Gastroesophageal sphincter (tissue), 4 donors: ENCODE measurements at regions not wholly inside any gene's neighbourhood (a gene's known extent, or its start where the extent isn't known, plus 50 kb on each side); places are given as distances from the start of the nearest gene placed in this dataset.

Experiments
- ATAC-seq: fragments of 150-250 bp; one replicate; pipeline ENCODE4 v1.9.1; 2016; ENCODE audit warnings: mild to moderate bottlenecking, moderate library complexity
- H3K27ac ChIP-seq, 4 donors: fragments of 200-600 bp; sonication (generic) in 3 of 4; 1 replicate in 3 of 4; 2 replicates in 1 of 4; pipeline ENCODE4 v1.5.1; 2016 to 2019
- H3K27me3 ChIP-seq: fragments of 200-600 bp; sonication (generic); one replicate; pipeline ENCODE4 v1.5.1; 2019
- H3K36me3 ChIP-seq, 2 donors: fragments of 200-600 bp; sonication (generic); one replicate each; pipeline ENCODE4 v1.5.1; 2019; ENCODE audit warnings: control low read depth in 1 of 2
- H3K4me1 ChIP-seq, 3 donors: fragments of 200-600 bp; sonication (generic); 1 replicate in 2 of 3; 2 replicates in 1 of 3; pipeline ENCODE4 v1.5.1; 2016 to 2019; ENCODE audit warnings: control low read depth in 2 of 3
- H3K4me3 ChIP-seq, 2 donors: fragments of 200-600 bp; sonication (generic); one replicate each; pipeline ENCODE4 v1.5.1; 2019; ENCODE audit warnings: mild to moderate bottlenecking in 1 of 2, moderate library complexity in 1 of 2
- H3K9me3 ChIP-seq, 3 donors: fragments of 200-600 bp; sonication (generic); one replicate each; pipeline ENCODE4 v1.5.1; 2017 to 2019; ENCODE audit warnings: control low read depth in 2 of 3
- EP300 ChIP-seq: sonication (generic); formaldehyde crosslinking; IDR thresholded peaks from one replicate; pipeline ENCODE4 v1.6.1; 2017; ENCODE audit warnings: antibody characterized with exemption, mild to moderate bottlenecking
- POLR2A ChIP-seq, 2 donors: fragments of 450-650 bp; IDR thresholded peaks; one replicate each; pipeline ENCODE4 v1.6.1; 2017; ENCODE audit warnings: antibody characterized with exemption in 2 of 2, mild to moderate bottlenecking in 2 of 2, moderate library complexity in 1 of 2
- POLR2AphosphoS5 ChIP-seq: sonication (generic); formaldehyde crosslinking; IDR thresholded peaks from one replicate; pipeline ENCODE4 v1.6.1; 2017; ENCODE audit warnings: antibody characterized with exemption
- WGBS, 2 donors: methylation state at CpG; one replicate each; pipeline ENCODE4 v1.1.5; 2018; ENCODE audit warnings: low coverage in 1 of 2; 5-methylcytosine and 5-hydroxymethylcytosine counted together
- TF ChIP-seq, protein P1 (sequence below), 4 experiments: fragments of 200-600 bp in 2 of 4; fragments of 450-650 bp in 2 of 4; sonication (generic) in 1 of 4; IDR thresholded peaks; one replicate each; pipeline ENCODE4 v1.5.1; 2017 to 2019; ENCODE audit warnings: antibody characterized with exemption in 4 of 4, mild to moderate bottlenecking in 2 of 4, moderate library complexity in 2 of 4

DNA sequence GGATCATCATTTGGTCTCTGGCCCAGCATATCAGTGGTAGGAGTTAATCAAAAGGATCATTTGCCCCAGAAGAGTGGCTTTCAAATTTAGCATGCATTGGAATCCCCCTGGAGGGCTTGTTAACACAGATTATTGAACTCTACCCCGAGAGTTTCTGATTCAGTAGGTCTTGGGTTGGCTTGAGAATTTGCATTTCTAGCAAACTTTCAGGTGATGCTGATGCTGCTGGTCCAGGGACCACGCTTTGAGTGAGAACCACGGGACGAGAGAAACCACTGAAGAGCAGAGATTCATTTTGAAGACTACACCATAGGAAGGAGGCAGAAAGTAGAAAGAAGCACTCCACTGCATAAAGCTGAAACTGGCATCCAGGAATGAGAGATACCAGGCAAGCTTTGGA is 81.3 kb upstream of the DUSP10 start:
- Histone ChIP-seq H3K4me1 (no peaks in the 10 kb centered on the region), H3K27me3 (no peaks in the 10 kb centered on the region), H3K4me3 (no peak overlapping the region), H3K27ac (no peak overlapping the region), H3K36me3 (no peaks in the 10 kb centered on the region), H3K9me3 (no peaks in the 10 kb centered on the region)
- ATAC-seq, result no peak
- WGBS, 2 donors, result 80 to 92% methylated on average over 4 of the region's 4 CpGs
- TF ChIP-seq EP300 (no peak), POLR2AphosphoS5 (no peak)
- TF ChIP-seq, protein P1, sequence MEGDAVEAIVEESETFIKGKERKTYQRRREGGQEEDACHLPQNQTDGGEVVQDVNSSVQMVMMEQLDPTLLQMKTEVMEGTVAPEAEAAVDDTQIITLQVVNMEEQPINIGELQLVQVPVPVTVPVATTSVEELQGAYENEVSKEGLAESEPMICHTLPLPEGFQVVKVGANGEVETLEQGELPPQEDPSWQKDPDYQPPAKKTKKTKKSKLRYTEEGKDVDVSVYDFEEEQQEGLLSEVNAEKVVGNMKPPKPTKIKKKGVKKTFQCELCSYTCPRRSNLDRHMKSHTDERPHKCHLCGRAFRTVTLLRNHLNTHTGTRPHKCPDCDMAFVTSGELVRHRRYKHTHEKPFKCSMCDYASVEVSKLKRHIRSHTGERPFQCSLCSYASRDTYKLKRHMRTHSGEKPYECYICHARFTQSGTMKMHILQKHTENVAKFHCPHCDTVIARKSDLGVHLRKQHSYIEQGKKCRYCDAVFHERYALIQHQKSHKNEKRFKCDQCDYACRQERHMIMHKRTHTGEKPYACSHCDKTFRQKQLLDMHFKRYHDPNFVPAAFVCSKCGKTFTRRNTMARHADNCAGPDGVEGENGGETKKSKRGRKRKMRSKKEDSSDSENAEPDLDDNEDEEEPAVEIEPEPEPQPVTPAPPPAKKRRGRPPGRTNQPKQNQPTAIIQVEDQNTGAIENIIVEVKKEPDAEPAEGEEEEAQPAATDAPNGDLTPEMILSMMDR (IDR thresholded peaks at IDR 0.05), result no peak

DNA sequence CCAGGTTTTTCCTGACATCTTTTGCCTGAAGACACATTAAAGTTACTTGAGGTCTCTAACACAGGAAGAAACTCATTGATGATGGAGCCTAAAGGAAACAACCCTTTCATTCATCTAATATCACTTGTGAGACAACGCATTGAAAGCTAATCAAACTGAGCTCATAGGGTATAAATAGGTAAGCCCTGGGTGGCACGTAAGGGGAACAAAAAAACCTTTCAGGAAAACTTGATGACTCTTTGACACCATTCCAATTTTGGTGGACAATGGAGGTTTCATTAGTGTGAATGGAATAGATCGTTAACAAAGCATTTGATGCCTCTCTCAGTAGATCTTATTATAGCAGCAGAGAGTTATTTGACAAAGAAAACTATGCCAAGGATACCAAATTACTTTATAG is 80.7 kb upstream of the DUSP10 start:
- ATAC-seq, result no peak
- H3K36me3 ChIP-seq, result no peaks in the 10 kb centered on the region
- H3K4me3 ChIP-seq, result no peak overlapping the region
- H3K27me3 ChIP-seq, result no peaks in the 10 kb centered on the region
- H3K4me1 ChIP-seq, result no peaks in the 10 kb centered on the region
- WGBS, 2 donors, result 51 to 78% methylated on average over 3 of the region's 3 CpGs
- no peaks in the 10 kb centered on the region for H3K9me3 ChIP-seq
- no peak for TF ChIP-seq POLR2A (IDR thresholded peaks at IDR 0.05)
- TF ChIP-seq EP300, result no peak
- TF ChIP-seq, protein P1 (IDR thresholded peaks at IDR 0.05), result no peak
- no peak for TF ChIP-seq POLR2AphosphoS5
- no peak overlapping the region for H3K27ac ChIP-seq

DNA sequence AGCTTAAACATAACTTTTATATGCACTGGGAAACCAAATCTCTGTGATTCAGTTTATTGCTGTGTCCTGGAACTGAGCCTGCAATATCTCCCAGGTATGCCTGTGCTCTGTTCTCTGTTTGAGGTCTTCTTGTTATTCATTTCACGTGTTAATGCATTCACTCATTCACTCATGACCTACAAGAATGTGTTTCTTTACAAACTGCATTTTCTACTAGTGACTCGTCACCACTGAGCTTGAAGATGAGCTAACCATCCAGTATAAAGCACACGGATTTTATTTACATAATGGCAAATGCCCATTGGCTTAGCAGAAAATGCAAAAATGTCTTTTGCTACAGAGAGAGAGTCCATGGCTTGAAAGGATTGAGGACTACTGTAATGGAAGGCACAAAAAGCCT is 75.0 kb upstream of the DUSP10 start:
- Histone ChIP-seq H3K9me3 (no peaks in the 10 kb centered on the region), H3K27ac (no peak overlapping the region), H3K4me1 (no peaks in the 10 kb centered on the region), H3K4me3 (no peak overlapping the region), H3K27me3 (no peaks in the 10 kb centered on the region), H3K36me3 (no peaks in the 10 kb centered on the region)
- TF ChIP-seq POLR2A (IDR thresholded peaks at IDR 0.05) (no peak), POLR2AphosphoS5 (no peak), EP300 (no peak)
- TF ChIP-seq, protein P1 (IDR thresholded peaks at IDR 0.05), result no peak
- ATAC-seq, result no peak
- WGBS, 2 donors, result 35 to 47% methylated on average over 3 of the region's 3 CpGs

DNA sequence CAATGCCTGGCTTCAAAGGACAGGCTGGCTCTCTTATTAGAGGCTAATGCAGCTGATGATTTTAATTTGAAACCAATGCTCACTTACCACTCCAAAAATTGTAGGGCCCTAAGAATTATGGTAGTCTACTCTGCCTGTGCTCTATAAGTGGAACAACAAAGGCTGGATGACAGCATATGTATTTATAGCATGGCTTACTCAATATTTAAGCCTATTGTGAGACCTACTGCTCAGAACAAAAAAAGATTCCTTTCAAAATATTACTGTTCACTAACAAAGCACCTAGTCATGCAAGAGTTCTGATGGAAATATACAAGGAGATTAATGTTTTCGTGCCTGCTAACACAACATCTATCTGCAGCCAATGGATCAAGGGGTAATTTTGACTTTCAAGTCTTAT is 73.8 kb upstream of the DUSP10 start:
- WGBS, 2 donors, result 63% methylated on average over 1 of the region's 1 CpG; no CpG with 5 or more reads in 1 of the 2 donors
- Histone ChIP-seq H3K36me3 (no peaks in the 10 kb centered on the region), H3K27ac (no peak overlapping the region), H3K9me3 (no peaks in the 10 kb centered on the region), H3K4me1 (no peaks in the 10 kb centered on the region), H3K27me3 (no peaks in the 10 kb centered on the region), H3K4me3 (no peak overlapping the region)
- no peak for ATAC-seq
- TF ChIP-seq, protein P1 (IDR thresholded peaks at IDR 0.05), result no peak
- TF ChIP-seq EP300 (no peak), POLR2A (IDR thresholded peaks at IDR 0.05) (no peak), POLR2AphosphoS5 (no peak)

DNA sequence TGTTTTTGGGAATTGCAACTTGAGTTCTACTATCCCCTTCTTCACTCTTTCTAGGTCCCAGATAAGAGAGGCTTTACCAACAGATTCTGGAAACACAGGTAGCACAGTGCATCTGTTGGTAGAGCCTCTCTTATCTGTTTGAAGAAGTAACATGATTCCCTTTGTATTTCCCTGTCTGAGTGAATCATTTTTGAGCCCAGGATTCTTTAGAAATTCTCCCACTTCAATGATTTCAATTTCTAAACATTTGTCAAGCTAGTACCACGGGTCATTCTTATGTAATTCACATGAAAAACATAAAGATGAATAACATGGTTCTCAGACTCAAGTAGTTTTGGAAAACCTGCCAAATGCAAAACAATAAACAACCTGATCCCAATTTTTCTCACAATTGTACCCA is 72.0 kb upstream of the DUSP10 start:
- 45 to 64% methylated on average over 1 of the region's 1 CpG for WGBS, 2 donors
- TF ChIP-seq, protein P1 (IDR thresholded peaks at IDR 0.05), result no peak
- no peak for TF ChIP-seq EP300
- no peak for ATAC-seq
- H3K36me3 ChIP-seq, result no peaks in the 10 kb centered on the region
- H3K27me3 ChIP-seq, result no peaks in the 10 kb centered on the region
- H3K4me1 ChIP-seq, result no peaks in the 10 kb centered on the region
- H3K4me3 ChIP-seq, result no peak overlapping the region
- H3K9me3 ChIP-seq, result no peaks in the 10 kb centered on the region
- H3K27ac ChIP-seq, result no peak overlapping the region
